Keratinocyte (primary cell): ENCODE measurements at regions not wholly inside any gene's neighbourhood (a gene's known extent, or its start where the extent isn't known, plus 50 kb on each side); places are given as distances from the start of the nearest gene placed in this dataset.

Source experiments
- DNase-seq: peaks from one replicate; pipeline ENCODE4 v3.0.0-alpha.2; 2011; ENCODE audit warnings: low read depth, missing footprints, low spot score
- FAIRE-seq: peaks from 2 replicates; lab custom pipeline; 2011; peaks lifted over from hg19 to GRCh38; lab: Jason Lieb, UNC
- H2AFZ ChIP-seq: 2 replicates; pipeline ENCODE4 v1.6.0; 2012; ENCODE audit warnings: low read length, control low read depth, inconsistent platforms; ENCODE audit not compliant: control insufficient read depth
- H3K27ac ChIP-seq: 2 replicates; pipeline ENCODE4 v1.5.1; 2011; ENCODE audit warnings: low read length; ENCODE audit not compliant: control insufficient read depth, insufficient read depth
- H3K27me3 ChIP-seq: 3 replicates; pipeline ENCODE4 v1.6.0; 2011; ENCODE audit warnings: low read length; ENCODE audit not compliant: control insufficient read depth, insufficient read depth; ENCODE audit errors: extremely low read depth
- H3K36me3 ChIP-seq, 2 experiments: 2 replicates in 1 of 2; 3 replicates in 1 of 2; pipeline ENCODE4 v1.5.1; 2011; ENCODE audit warnings: low read length in 2 of 2, mild to moderate bottlenecking in 1 of 2; ENCODE audit not compliant: control insufficient read depth in 2 of 2, insufficient read depth in 2 of 2; ENCODE audit errors: extremely low read depth in 1 of 2
- H3K4me1 ChIP-seq: 3 replicates; pipeline ENCODE4 v1.5.1; 2011; ENCODE audit warnings: low read length; ENCODE audit not compliant: control insufficient read depth, insufficient read depth; ENCODE audit errors: extremely low read depth
- H3K4me2 ChIP-seq: 3 replicates; pipeline ENCODE4 v1.6.0; 2011; ENCODE audit warnings: low read depth, low read length; ENCODE audit not compliant: control insufficient read depth, insufficient read depth; ENCODE audit errors: extremely low read depth
- H3K4me3 ChIP-seq, 3 experiments: fragments of 200-600 bp in 1 of 3; sonication (generic) in 1 of 3; 2 replicates in 2 of 3; 3 replicates in 1 of 3; pipeline ENCODE4 v1.5.1; 2011 to 2016; ENCODE audit warnings: low read length in 3 of 3, mild to moderate bottlenecking in 3 of 3, control low read depth in 2 of 3, inconsistent platforms in 1 of 3, low read depth in 1 of 3, mixed read lengths in 1 of 3, mixed run types in 1 of 3, moderate library complexity in 1 of 3; ENCODE audit not compliant: control insufficient read depth in 2 of 3, insufficient read depth in 2 of 3; ENCODE audit errors: extremely low read depth in 1 of 3
- H3K79me2 ChIP-seq: 2 replicates; pipeline ENCODE4 v1.6.0; 2012; ENCODE audit warnings: low read length; ENCODE audit not compliant: control insufficient read depth, insufficient read depth
- H3K9ac ChIP-seq: 3 replicates; pipeline ENCODE4 v1.6.0; 2011; ENCODE audit warnings: low read length; ENCODE audit not compliant: control insufficient read depth, insufficient read depth; ENCODE audit errors: extremely low read depth
- H3K9me1 ChIP-seq: 3 replicates; pipeline ENCODE4 v1.6.0; 2011; ENCODE audit warnings: low read length; ENCODE audit not compliant: control insufficient read depth, insufficient read depth; ENCODE audit errors: extremely low read depth
- H3K9me3 ChIP-seq: 2 replicates; pipeline ENCODE4 v1.5.1; 2012; ENCODE audit warnings: low read depth, low read length; ENCODE audit not compliant: control insufficient read depth
- H4K20me1 ChIP-seq: 3 replicates; pipeline ENCODE4 v1.6.0; 2011; ENCODE audit warnings: low read length; ENCODE audit not compliant: control insufficient read depth, insufficient read depth; ENCODE audit errors: extremely low read depth
- EZH2 ChIP-seq: IDR thresholded peaks from one replicate; pipeline ENCODE4 v1.6.1; 2012; ENCODE audit warnings: inconsistent platforms, mild to moderate bottlenecking, low read length, moderate library complexity
- dilution Hi-C: fragments of 300-500 bp; cut with MboI; formaldehyde crosslinking; loops from one replicate; pipeline ENCODE4 v1.7.0; 2020; ENCODE audit warnings: low sequenced_read_pairs; ENCODE audit not compliant: extremely low pct_ligation_motif_present
- TF ChIP-seq, protein P1 (sequence below), 3 experiments: IDR thresholded peaks in 1 of 3; conservative IDR thresholded peaks in 1 of 3; optimal IDR thresholded peaks in 1 of 3; 2 replicates in 2 of 3; 3 replicates in 1 of 3; pipeline versions ENCODE3 to v1.5.1; 2011; ENCODE audit warnings: low read length in 3 of 3, mild to moderate bottlenecking in 3 of 3, moderate library complexity in 2 of 3, control low read depth in 1 of 3, inconsistent platforms in 1 of 3; ENCODE audit not compliant: insufficient read depth in 2 of 3; ENCODE audit errors: extremely low read depth in 1 of 3

DNA sequence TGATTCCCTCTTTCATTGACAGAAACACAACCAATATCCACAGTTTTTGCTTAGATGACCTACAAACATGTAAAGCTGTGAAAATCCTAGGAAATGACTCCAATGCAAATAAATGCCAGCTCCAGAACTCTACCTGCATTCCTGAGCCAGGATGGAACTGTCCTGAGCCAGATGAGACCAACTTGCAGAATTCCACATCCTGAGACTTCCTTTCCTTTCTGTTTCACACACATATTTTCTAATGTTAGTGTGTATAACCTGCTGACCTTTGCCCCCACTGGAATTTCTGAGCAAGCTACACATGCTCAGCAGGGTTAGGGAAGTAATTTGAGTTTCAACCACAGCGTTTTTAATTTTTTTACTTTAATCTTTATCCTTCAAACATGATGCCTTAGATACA lies 69.6 kb upstream of the ADGRF1 start:
- Histone ChIP-seq H3K27me3 (no peaks in the 10 kb centered on the region), H3K9me3 (no peaks in the 10 kb centered on the region), H3K4me1 (peaks cover 10% of the 10 kb centered on the region), H3K4me2 (no peak overlapping the region), H3K9ac (no peak overlapping the region), H2AFZ (no peak overlapping the region), H3K9me1 (no peaks in the 10 kb centered on the region), H4K20me1 (no peaks in the 10 kb centered on the region), H3K27ac (no peak overlapping the region), H3K36me3 (no peaks in the 10 kb centered on the region), H3K4me3 (no peak overlapping the region), H3K79me2 (no peaks in the 10 kb centered on the region)
- no peak for DNase-seq
- FAIRE-seq, result peak; percentile 64
- dilution Hi-C loops, result no loop called here
- no peak for TF ChIP-seq EZH2
- TF ChIP-seq, protein P1, sequence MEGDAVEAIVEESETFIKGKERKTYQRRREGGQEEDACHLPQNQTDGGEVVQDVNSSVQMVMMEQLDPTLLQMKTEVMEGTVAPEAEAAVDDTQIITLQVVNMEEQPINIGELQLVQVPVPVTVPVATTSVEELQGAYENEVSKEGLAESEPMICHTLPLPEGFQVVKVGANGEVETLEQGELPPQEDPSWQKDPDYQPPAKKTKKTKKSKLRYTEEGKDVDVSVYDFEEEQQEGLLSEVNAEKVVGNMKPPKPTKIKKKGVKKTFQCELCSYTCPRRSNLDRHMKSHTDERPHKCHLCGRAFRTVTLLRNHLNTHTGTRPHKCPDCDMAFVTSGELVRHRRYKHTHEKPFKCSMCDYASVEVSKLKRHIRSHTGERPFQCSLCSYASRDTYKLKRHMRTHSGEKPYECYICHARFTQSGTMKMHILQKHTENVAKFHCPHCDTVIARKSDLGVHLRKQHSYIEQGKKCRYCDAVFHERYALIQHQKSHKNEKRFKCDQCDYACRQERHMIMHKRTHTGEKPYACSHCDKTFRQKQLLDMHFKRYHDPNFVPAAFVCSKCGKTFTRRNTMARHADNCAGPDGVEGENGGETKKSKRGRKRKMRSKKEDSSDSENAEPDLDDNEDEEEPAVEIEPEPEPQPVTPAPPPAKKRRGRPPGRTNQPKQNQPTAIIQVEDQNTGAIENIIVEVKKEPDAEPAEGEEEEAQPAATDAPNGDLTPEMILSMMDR (optimal IDR thresholded peaks at IDR 0.05 in 1 of 3, IDR thresholded peaks at IDR 0.05 in 1 of 3, conservative IDR thresholded peaks at IDR 0.05 in 1 of 3; ENCODE audit: extremely low read depth in 1 of 3, insufficient read depth in 2 of 3, low read length in 3 of 3), result no peak

DNA sequence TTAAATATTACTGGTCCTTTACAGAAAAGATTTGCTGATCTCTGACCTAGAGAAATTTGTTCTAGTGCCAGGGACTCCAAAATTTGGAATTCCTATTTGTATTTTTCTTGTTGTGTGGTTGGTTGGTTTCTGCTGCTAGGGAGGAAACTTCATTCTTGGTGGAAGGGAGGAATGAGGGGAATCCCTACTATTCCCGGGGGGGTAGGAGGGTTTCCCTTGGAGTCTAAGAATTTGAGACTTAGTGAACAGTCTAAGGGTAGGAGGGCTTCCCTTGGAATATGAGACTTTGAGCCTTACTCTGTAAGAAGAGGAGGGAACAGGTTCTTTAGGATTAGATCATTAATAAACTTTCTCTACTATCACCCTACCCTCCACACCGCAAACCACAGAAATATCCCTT lies 67.1 kb upstream of the ADGRF1 start:
- TF ChIP-seq, protein P1 (optimal IDR thresholded peaks at IDR 0.05 in 1 of 3, IDR thresholded peaks at IDR 0.05 in 1 of 3, conservative IDR thresholded peaks at IDR 0.05 in 1 of 3; ENCODE audit: extremely low read depth in 1 of 3, insufficient read depth in 2 of 3, low read length in 3 of 3), result no peak
- no peak for TF ChIP-seq EZH2
- no peaks in the 10 kb centered on the region for H4K20me1 ChIP-seq
- DNase-seq, result no peak
- no peak overlapping the region for H2AFZ ChIP-seq
- no peaks in the 10 kb centered on the region for H3K9me3 ChIP-seq
- no peaks in the 10 kb centered on the region for H3K27me3 ChIP-seq
- FAIRE-seq, result no peak
- no peak overlapping the region for H3K9ac ChIP-seq
- no peaks in the 10 kb centered on the region for H3K79me2 ChIP-seq
- dilution Hi-C loops, result no loop called here
- H3K4me2 ChIP-seq, result no peak overlapping the region
- H3K36me3 ChIP-seq, result no peaks in the 10 kb centered on the region
- H3K27ac ChIP-seq, result no peak overlapping the region
- H3K4me3 ChIP-seq, result no peak overlapping the region
- peaks cover 21% of the 10 kb centered on the region for H3K4me1 ChIP-seq
- no peaks in the 10 kb centered on the region for H3K9me1 ChIP-seq
